HG03575 (cell line): ENCODE measurements at regions not wholly inside any gene's neighbourhood (a gene's known extent, or its start where the extent isn't known, plus 50 kb on each side); places are given as distances from the start of the nearest gene placed in this dataset.
"Not testable (repeated sequence)": the region's sequence is repeated elsewhere in the genome, so short reads cannot be mapped to it uniquely, and the experiment has no call there.

Source experiments
- ATAC-seq: cut with Tn5 transposase; IDR thresholded peaks from one replicate; pipeline ENCODE4 v1.9.1; 2021; ENCODE audit not compliant: unreplicated experiment, insufficient number of reproducible peaks, low FRiP score; ENCODE audit errors: extremely low read depth

DNA sequence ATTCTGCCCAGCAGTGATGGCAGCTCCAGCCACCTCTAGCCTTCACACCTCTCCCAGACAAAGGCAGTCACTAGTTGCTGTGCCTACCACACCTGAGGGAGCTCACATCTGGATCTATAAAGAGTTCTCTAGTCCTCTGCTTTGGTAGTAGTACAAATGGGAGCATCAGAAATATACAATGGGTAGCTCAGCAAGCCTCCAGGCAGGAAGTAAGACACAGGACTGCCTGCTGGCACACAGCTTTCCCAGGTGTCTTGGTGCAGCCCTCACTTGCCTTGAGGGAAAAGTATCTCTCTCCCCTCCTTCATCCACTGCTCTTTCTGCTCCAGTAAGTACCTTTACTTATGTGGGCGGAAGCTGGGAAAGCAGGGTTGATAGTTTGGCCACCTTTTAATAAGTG, 212.9 kb upstream of the SLC7A11 start:
- no peak for ATAC-seq

DNA sequence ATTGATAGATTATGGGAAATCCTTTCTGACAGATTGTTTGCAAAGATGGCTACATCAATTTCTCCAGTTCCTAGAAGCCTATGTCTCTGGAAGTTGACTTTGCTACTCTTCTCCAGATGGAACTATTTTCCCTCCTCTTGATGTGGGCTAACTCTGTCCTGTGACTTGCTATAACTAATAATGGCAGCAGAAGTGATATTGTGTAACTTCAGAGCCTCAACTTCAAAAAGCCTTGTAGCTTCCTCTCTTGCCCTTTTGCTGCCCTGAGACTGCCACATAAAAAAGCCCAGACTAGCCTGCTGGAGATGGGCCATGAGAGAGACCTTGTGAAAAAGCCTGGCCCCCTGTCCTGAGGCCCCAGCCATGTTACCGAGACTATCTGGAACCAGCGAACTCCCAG, 210.7 kb upstream of the SLC7A11 start:
- no peak for ATAC-seq

GRCh38 chr4:138451276-138451663, 209.1 kb upstream of the SLC7A11 start:
- no peak for ATAC-seq

DNA sequence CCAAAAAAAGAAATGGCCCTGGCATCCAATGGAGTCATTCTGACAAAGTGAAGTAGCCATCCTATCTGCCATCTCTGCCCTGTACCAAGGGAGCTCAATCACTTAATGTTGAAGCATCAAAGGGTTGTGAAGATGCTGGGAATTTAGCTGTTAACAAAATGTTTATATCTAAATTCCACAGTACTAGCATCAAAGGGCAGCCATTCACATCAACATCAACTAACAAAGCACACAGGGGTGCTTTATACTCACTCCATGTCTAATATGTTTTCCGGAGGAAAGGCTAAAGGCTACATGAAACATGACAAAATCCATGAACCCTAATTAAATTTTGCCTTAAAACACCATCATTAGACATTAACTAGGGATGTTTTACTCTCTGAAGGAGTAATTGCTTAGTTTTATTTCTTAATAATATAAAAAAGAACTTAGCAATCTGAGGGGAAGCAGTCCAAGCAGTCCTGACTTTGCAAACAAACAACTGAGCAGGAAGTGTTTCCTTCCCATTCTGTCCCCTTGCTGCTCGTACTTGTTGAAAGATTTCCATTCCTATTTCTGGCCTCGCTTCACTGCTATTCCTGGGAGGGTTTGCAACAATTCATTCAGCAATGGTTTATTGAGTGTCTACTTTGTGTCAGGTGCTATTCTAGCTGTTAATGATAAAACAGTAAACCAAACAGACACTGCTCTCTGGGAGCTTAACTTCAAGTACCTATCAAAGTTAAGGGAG, 208.6 kb upstream of the SLC7A11 start:
- ATAC-seq: no peak

GRCh38 chr4:138449938-138450337, 207.8 kb upstream of the SLC7A11 start:
- no peak for ATAC-seq

DNA sequence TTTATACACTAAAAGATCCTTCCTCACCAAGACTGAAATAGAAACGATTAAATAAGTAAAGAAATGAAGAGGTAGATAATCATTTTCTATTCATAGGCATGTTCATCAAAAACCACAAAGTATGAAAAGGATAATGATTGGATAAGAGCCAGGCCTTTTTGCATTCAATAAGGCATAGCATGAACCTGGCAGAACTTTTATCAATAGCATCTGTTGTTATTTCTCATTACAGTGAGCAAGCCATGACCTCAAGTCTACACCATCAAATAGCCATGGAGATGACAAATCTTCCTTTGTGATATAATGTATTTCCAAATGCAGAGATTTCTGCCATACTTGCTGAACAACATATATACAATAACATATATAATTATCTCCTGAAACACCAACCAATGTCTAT, 206.0 kb upstream of the SLC7A11 start:
- no peak for ATAC-seq

- no peak for ATAC-seq
Observed at GRCh38 chr4:138446456-138446855, 204.3 kb upstream of the SLC7A11 start.

GRCh38 chr4:138445098-138445497, 202.9 kb upstream of the SLC7A11 start:
- no peak for ATAC-seq

DNA sequence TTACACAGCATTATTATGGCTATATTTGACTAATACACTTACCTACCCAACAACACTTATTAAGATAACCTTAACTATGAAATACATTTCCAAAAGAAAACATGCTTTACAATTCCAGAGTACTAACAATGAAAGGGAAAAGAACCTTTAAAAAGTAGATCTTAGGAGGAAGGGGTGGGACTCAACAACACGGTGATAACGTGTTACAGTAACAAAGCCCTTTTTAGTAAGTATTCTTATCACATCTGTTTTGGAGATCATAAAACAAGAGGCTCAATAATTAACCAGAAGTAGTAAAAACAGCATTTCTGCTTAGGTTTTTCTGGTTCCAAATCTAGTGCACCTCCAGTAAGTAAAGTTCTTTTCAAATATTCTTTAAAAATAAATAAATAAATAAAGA, 202.1 kb upstream of the SLC7A11 start:
- ATAC-seq: no peak

DNA sequence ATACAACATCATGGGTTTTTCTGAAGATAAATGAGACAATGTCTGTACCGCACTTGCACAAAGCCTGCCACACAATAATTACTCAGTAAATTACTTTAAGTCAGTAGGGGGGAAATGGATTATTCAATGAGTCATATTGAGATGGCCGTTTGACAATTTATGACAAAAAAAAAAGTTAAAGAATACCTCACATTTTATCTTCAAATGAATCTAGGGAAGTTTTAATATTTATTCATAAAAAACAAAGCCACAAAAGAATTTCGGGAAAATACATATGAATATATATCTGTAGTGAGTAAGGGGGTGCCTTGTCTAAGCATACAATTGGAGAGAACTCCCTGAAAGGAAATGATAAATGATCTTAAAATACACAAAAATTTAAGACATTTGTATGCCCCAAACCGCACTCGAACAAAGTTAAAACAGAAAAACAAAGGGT, 197.0 kb upstream of the SLC7A11 start:
- ATAC-seq: no peak

DNA sequence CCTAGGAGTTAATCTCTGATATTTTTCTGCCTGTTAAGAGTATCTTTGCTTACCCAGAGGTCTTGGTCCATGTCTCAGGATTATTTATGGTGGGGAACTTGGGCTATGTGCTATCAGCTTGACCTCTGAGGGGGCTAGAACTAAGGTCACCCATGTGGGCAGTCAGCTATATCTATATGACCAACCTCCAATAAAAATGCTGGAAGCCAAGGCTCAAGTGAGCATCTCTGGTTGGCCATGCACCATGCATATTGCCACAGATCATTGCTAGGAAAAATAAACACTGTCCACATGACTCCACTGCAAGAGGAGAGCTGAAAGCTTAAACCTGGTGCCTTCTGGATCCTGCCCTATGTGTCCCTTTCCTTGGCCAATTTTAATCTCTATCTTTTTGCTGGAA, 196.5 kb upstream of the SLC7A11 start:
- ATAC-seq: no peak

DNA sequence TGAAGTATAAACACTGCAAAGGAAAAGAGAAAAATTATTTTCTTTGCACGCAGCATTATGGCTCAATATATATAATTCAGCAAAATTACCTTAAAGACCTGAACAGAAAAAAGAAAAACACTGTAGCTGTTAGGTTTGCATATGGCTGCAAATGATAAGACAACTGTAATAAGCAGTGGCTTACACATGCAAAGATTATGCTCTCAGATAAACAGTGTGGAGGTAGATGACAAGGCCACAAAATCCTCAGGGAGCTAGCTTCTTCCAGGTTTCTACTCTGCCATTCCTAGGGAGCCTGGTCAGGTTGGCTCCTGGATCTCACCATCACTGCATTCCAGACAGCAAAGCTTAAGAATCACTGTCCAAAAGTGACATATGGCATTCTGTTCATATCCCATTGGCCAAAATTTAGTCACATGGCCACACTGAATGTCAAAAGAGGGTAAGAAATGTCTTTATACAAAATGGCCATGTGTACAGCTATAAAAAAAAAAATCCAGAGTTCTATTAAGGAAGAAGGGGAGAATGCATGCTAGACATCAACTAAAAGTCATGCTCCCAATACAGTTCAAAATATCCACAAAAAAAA, 195.2 kb upstream of the SLC7A11 start:
- no peak for ATAC-seq

GRCh38 chr4:138435733-138436132, 193.6 kb upstream of the SLC7A11 start:
- not testable (repeated sequence) for ATAC-seq

- not testable (repeated sequence) for ATAC-seq
Observed at GRCh38 chr4:138435046-138435445, 192.9 kb upstream of the SLC7A11 start.

- no peak for ATAC-seq
Observed at GRCh38 chr4:138428611-138429010, 186.5 kb upstream of the SLC7A11 start.

DNA sequence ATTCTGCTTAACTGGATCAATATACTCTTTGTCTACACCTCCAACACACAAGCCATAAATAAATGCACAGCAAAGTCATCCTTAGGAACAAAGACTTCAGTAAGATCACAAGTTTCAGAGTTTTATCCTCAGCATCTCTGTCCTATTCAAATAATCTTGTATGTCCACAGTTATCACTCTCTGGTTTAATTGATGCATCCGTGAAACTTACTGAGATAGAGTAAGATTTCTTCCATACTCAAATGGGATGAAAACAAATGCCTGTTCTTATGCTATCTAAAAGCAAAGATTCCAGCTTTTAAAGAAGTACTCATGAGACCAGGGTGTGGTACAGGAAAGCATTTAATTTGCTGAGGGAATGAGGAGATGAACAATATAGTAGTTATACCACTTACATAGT, 184.6 kb upstream of the SLC7A11 start:
- ATAC-seq: no peak

DNA sequence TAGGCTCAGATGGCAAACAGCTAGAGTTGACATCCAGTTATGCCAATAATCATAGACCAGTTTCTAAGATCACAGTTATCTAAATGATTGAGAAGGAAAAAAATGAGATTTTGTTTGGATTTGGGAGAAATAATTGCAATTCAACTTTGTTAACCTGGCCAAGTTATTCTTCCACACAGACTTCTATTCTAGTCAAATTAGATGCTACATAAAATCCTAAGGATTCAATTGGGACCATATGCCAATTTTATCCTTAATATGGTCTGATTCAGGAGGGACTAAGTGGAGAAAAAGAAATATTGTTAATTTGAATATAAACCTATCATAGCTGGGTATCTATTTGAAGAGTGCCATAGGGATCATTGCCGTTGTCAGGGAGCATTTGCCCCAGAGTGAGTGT, 178.3 kb upstream of the SLC7A11 start:
- no peak for ATAC-seq

- no peak for ATAC-seq
Observed at GRCh38 chr4:138414202-138414601, 172.1 kb upstream of the SLC7A11 start.

DNA sequence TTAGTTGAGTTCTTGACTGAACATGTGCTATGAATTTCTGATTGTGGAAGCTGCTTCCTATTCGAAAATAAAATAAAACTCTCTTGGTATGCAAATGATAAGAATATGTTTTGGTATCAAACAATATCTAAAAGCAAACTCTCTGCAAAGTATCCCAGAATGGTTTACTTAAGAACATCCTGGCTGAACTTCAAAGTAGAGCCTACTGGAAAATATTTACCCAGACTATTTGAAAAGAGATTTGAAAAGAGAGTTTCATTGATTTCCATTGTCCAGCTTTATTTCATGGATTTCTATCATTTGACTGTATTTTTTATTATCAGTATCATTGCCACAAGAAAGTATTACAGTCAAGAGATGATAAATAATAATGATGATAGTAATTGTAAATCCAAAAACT, 171.1 kb upstream of the SLC7A11 start:
- ATAC-seq: no peak

- ATAC-seq: no peak
Observed at GRCh38 chr4:138412847-138413246, 170.7 kb upstream of the SLC7A11 start.

DNA sequence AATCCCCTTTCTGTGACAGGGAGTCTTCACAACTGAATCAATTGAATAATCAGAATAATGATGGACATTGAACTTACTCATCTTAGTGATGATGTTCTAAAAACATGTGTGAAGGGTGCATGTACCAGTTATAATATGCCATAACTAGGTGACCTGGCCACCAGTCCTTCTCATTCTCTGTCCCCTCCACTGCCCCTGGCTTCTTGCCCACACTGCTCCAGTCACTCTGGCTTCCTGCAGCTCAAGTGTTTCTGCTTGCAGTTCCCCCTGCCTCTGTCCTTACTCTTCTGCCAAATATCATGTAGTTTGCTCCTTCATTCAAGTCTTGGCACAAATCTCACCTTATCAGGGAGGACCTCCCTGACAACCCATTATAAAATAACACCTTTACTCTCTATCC, 168.1 kb upstream of the SLC7A11 start:
- no peak for ATAC-seq
